ENCODE measurements at regions not wholly inside any gene's neighbourhood (a gene's known extent, or its start where the extent isn't known, plus 50 kb on each side); places are given as distances from the start of the nearest gene placed in this dataset.

GRCh38 chr12:58602179-58602578 is 318.1 kb downstream of the LRIG3 start:
- TF ChIP-seq CTCF (IDR thresholded peaks at IDR 0.05; ENCODE audit: borderline replicate concordance, extremely low read depth, low read length, poor library complexity, severe bottlenecking) = no peak
- no peak for TF ChIP-seq EZH2 (IDR thresholded peaks at IDR 0.05; ENCODE audit: borderline replicate concordance, low read depth, low read length, severe bottlenecking)
